Neuronal stem cell (in vitro differentiated cells): ENCODE measurements at regions not wholly inside any gene's neighbourhood (a gene's known extent, or its start where the extent isn't known, plus 50 kb on each side); places are given as distances from the start of the nearest gene placed in this dataset.
A peak's percentile ranks its signal among the peaks of the same experiment; 100 is the strongest.

ENCODE experiments used
- DNase-seq: peaks from one replicate; pipeline ENCODE4 v3.0.0-alpha.2; 2013; ENCODE audit warnings: low spot score
- H2AFZ ChIP-seq: one replicate; pipeline ENCODE4 v1.6.1; 2013; ENCODE audit warnings: mild to moderate bottlenecking, low read length, inconsistent platforms
- H2AK5ac ChIP-seq: 2 replicates; pipeline ENCODE4 v1.6.1; 2013; ENCODE audit warnings: low read depth, mild to moderate bottlenecking, inconsistent platforms, low read length, moderate library complexity, mixed read lengths
- H2BK120ac ChIP-seq: 2 replicates; pipeline ENCODE4 v1.6.1; 2013; ENCODE audit warnings: low read depth, mild to moderate bottlenecking, inconsistent platforms, low read length, moderate library complexity, mixed read lengths
- H2BK12ac ChIP-seq: one replicate; pipeline ENCODE4 v1.6.1; 2013; ENCODE audit warnings: low read length, inconsistent platforms
- H2BK15ac ChIP-seq: 2 replicates; pipeline ENCODE4 v1.6.1; 2013; ENCODE audit warnings: mild to moderate bottlenecking, low read length, inconsistent platforms, mixed read lengths
- H2BK5ac ChIP-seq: one replicate; pipeline ENCODE4 v1.6.1; 2013; ENCODE audit warnings: inconsistent platforms, mild to moderate bottlenecking, low read length, moderate library complexity
- H3K14ac ChIP-seq: one replicate; pipeline ENCODE4 v1.6.1; 2013; ENCODE audit warnings: low read length, inconsistent platforms
- H3K18ac ChIP-seq: 2 replicates; pipeline ENCODE4 v1.6.1; 2013; ENCODE audit warnings: low read length, inconsistent platforms
- H3K23ac ChIP-seq: 2 replicates; pipeline ENCODE4 v1.6.1; 2013; ENCODE audit warnings: low read depth, mild to moderate bottlenecking, mixed read lengths, low read length, inconsistent platforms; ENCODE audit not compliant: poor library complexity
- H3K27ac ChIP-seq: replicated peaks from 3 replicates; pipeline ENCODE4 v1.5.1; 2013; ENCODE audit warnings: low read length, inconsistent platforms
- H3K27me3 ChIP-seq, 3 experiments: 2 replicates each; pipeline ENCODE4 v1.6.1; 2013; ENCODE audit warnings: low read length in 3 of 3, mild to moderate bottlenecking in 2 of 3, inconsistent platforms in 1 of 3, low read depth in 1 of 3, mixed read lengths in 1 of 3, moderate library complexity in 1 of 3; ENCODE audit not compliant: control insufficient read depth in 3 of 3, insufficient read depth in 3 of 3
- H3K36me3 ChIP-seq, 2 donors: replicated peaks in 1 of 2; 2 replicates each; pipeline ENCODE4 v1.6.1; 2013; ENCODE audit warnings: low read length in 2 of 2; ENCODE audit not compliant: control insufficient read depth in 2 of 2, insufficient read depth in 2 of 2
- H3K4ac ChIP-seq: 2 replicates; pipeline ENCODE4 v1.6.1; 2013; ENCODE audit warnings: inconsistent platforms, mild to moderate bottlenecking, low read length, moderate library complexity
- H3K4me1 ChIP-seq, 2 donors: 1 replicate in 1 of 2; 2 replicates in 1 of 2; pipeline ENCODE4 v1.6.1; 2013; ENCODE audit warnings: low read length in 2 of 2, low read depth in 1 of 2; ENCODE audit not compliant: control insufficient read depth in 2 of 2, insufficient read depth in 1 of 2
- H3K4me2 ChIP-seq: one replicate; pipeline ENCODE4 v1.6.1; 2013; ENCODE audit warnings: mild to moderate bottlenecking, low read length, inconsistent platforms; ENCODE audit not compliant: insufficient read depth, poor library complexity, severe bottlenecking
- H3K4me3 ChIP-seq, 2 donors: 2 replicates each; pipeline ENCODE4 v1.5.1; 2013; ENCODE audit warnings: low read length in 2 of 2, mild to moderate bottlenecking in 2 of 2, inconsistent platforms in 1 of 2, moderate library complexity in 1 of 2
- H3K79me1 ChIP-seq: one replicate; pipeline ENCODE4 v1.6.1; 2013; ENCODE audit warnings: low read depth, mild to moderate bottlenecking, inconsistent platforms, low read length, moderate library complexity
- H3K9ac ChIP-seq: one replicate; pipeline ENCODE4 v1.6.1; 2013; ENCODE audit warnings: mild to moderate bottlenecking, low read depth, low read length, inconsistent platforms; ENCODE audit not compliant: poor library complexity
- H3K9me3 ChIP-seq, 2 donors: replicated peaks in 1 of 2; 2 replicates each; pipeline versions ENCODE3 to v1.6.1; 2013; ENCODE audit warnings: low read length in 2 of 2, mild to moderate bottlenecking in 2 of 2, inconsistent platforms in 1 of 2, low read depth in 1 of 2, mixed read lengths in 1 of 2, moderate library complexity in 1 of 2; ENCODE audit not compliant: control insufficient read depth in 2 of 2, insufficient read depth in 1 of 2
- H4K8ac ChIP-seq: one replicate; pipeline ENCODE4 v1.6.1; 2013; ENCODE audit warnings: low read depth, mild to moderate bottlenecking, inconsistent platforms, low read length, moderate library complexity
- H4K91ac ChIP-seq: one replicate; pipeline ENCODE4 v1.6.1; 2013; ENCODE audit warnings: low read length, low read depth, mild to moderate bottlenecking, inconsistent platforms; ENCODE audit not compliant: poor library complexity
- WGBS, 2 donors: extraction: QIAGEN DNeasy Blood & Tissue Kit; methylation state at CpG; one replicate each; pipeline ENCODE4 v1.1.7; 2013; ENCODE audit warnings: missing lambda C conversion rate in 2 of 2, mixed read lengths in 1 of 2; ENCODE audit not compliant: insufficient read length in 2 of 2, insufficient replicate concordance in 1 of 2; ENCODE audit errors: extremely low coverage in 2 of 2; 5-methylcytosine and 5-hydroxymethylcytosine counted together

DNA sequence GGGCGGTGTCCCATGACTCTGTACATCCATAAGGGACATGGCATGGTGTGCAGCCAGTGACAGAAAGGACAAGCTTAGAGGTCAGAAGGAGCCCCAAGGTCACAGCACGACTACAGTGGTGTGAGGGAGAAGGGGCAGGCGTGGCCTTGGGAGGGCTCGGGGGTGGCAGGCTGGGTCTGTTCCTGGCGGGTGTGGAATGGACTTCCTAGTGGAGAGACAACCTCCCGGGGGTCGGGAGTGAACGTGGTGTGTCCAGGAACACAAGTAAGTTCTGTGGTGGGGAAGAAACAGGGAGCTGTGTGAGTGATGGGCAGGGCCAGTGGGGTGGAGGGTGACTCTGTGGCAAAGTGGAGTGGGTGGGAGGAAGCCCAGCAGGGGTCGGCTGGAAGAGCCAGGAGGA, 279.3 kb downstream of the TEX29 start:
- WGBS, 2 donors = no CpG with 5 or more reads among the region's 9 CpGs
- Histone ChIP-seq H2BK5ac (no peak overlapping the region), H3K27me3 (no peaks in the 10 kb centered on the region), H4K91ac (no peak overlapping the region), H2AFZ (no peak overlapping the region), H3K27ac (no peak overlapping the region), H3K18ac (peak overlapping the region; percentile 39), H2AK5ac (no peak overlapping the region), H3K36me3 (no peaks in the 10 kb centered on the region), H3K4me1 (peaks cover 9 to 18% of the 10 kb centered on the region in 2 donors), H3K4me3 (no peak overlapping the region), H3K9me3 (peaks cover 2 to 3% of the 10 kb centered on the region in 2 donors), H2BK12ac (no peak overlapping the region), H3K79me1 (peaks cover 2% of the 10 kb centered on the region), H3K23ac (no peak overlapping the region), H4K8ac (no peak overlapping the region), H2BK120ac (no peak overlapping the region), H3K14ac (no peak overlapping the region), H3K9ac (no peak overlapping the region), H3K4ac (no peak overlapping the region), H2BK15ac (no peak overlapping the region), H3K4me2 (no peak overlapping the region)
- no peak for DNase-seq

DNA sequence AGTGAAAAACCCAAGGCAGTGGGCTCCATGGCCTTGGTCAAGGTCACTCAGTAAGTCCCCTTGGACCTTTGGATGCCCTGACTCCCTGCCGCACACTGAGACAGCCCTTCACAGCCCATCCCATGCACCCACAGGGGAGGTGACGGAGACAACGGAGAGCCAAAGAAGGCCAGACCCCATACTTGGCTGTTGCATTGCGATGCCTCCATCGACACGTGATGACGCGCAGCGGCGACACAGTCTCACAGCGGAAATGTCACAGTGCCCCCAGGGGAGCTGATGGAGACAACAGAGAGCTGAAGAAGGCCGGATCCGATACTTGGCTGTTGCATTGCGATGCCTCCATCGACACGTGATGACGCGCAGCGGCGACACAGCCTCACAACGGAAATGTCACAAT, 282.4 kb downstream of the TEX29 start:
- Histone ChIP-seq H4K8ac (no peak overlapping the region), H2BK12ac (no peak overlapping the region), H3K4me3 (no peak overlapping the region), H2AK5ac (peak overlapping the region; percentile 64), H3K9me3 (peaks cover 0 to 2% of the 10 kb centered on the region in 2 donors), H3K36me3 (no peaks in the 10 kb centered on the region), H3K23ac (no peak overlapping the region), H3K4me2 (no peak overlapping the region), H3K18ac (peak overlapping the region; percentile 85), H2BK120ac (no peak overlapping the region), H3K4ac (no peak overlapping the region), H3K27ac (no peak overlapping the region), H2AFZ (no peak overlapping the region), H3K14ac (peak overlapping the region; percentile 32), H3K4me1 (peaks cover 5% of the 10 kb centered on the region in 2 donors), H3K27me3 (no peaks in the 10 kb centered on the region), H2BK15ac (peak overlapping the region; percentile 54), H3K9ac (no peak overlapping the region), H2BK5ac (peak overlapping the region; percentile 21), H4K91ac (no peak overlapping the region), H3K79me1 (peaks cover 2% of the 10 kb centered on the region)
- no CpG with 5 or more reads among the region's 21 CpGs for WGBS, 2 donors
- no peak for DNase-seq

DNA sequence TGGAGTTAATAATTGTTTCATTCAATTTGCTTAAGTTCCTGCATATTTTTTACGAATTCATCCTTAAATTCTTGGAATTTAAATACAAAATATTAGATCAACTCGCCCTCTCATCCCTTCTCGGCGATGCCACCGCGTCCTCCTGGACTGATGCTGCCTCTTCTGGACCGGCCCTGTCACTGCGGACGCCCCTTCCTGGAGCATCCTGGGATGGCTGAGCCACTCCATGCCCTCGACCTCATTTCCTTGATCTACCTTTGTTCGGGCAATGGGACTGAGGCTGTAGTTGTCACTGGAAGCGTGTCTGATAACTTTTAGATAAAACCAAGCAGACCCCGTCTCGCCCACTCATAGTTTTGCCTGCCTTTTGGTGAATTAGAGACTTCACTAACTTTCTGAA, 283.7 kb downstream of the TEX29 start:
- no peak overlapping the region for H4K8ac ChIP-seq
- H3K18ac ChIP-seq = no peak overlapping the region
- no peak overlapping the region for H3K23ac ChIP-seq
- no peak overlapping the region for H3K27ac ChIP-seq
- no peak overlapping the region for H3K4ac ChIP-seq
- no peak overlapping the region for H2BK15ac ChIP-seq
- H2BK12ac ChIP-seq = no peak overlapping the region
- no peak overlapping the region for H3K14ac ChIP-seq
- no peak overlapping the region for H3K4me3 ChIP-seq
- peaks cover under 1 to 4% of the 10 kb centered on the region in 2 donors for H3K4me1 ChIP-seq
- H3K9me3 ChIP-seq = peaks cover 0 to 2% of the 10 kb centered on the region in 2 donors
- peak overlapping the region; percentile 17 for H2AFZ ChIP-seq
- H2BK5ac ChIP-seq = no peak overlapping the region
- no peak for DNase-seq
- peaks cover 2% of the 10 kb centered on the region for H3K79me1 ChIP-seq
- H3K9ac ChIP-seq = no peak overlapping the region
- H3K27me3 ChIP-seq = no peaks in the 10 kb centered on the region
- no peak overlapping the region for H2AK5ac ChIP-seq
- no peak overlapping the region for H2BK120ac ChIP-seq
- H4K91ac ChIP-seq = no peak overlapping the region
- no peaks in the 10 kb centered on the region for H3K36me3 ChIP-seq
- H3K4me2 ChIP-seq = no peak overlapping the region
- WGBS, 2 donors = no CpG with 5 or more reads among the region's 14 CpGs

DNA sequence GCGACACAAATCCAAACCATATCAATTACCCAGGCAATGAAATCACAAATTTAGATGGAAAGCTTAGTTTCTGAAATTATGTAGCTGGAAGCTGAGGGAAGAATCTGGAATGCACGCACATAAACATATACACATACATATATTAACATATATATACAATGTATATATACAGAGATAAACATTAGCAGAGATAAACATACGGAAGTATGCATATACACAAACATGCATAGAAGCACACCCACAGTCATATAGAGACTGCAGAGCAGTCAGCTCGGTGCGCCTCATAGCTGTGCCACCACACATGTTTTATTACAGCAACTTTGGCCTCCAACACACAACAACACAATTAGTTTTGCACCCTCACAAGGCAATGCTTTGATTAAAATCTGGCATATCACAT, 288.1 kb downstream of the TEX29 start:
- Histone ChIP-seq H3K36me3 (no peaks in the 10 kb centered on the region), H3K79me1 (no peaks in the 10 kb centered on the region), H2BK12ac (no peak overlapping the region), H4K91ac (no peak overlapping the region), H3K18ac (no peak overlapping the region), H2BK15ac (no peak overlapping the region), H3K4me3 (no peak overlapping the region), H4K8ac (no peak overlapping the region), H3K9ac (no peak overlapping the region), H3K4me1 (no peaks in the 10 kb centered on the region), H3K14ac (no peak overlapping the region), H3K4ac (no peak overlapping the region), H3K23ac (no peak overlapping the region), H2BK120ac (no peak overlapping the region), H3K4me2 (no peak overlapping the region), H2AFZ (no peak overlapping the region), H2BK5ac (no peak overlapping the region), H2AK5ac (no peak overlapping the region), H3K27ac (no peak overlapping the region), H3K27me3 (no peaks in the 10 kb centered on the region), H3K9me3 (no peaks in the 10 kb centered on the region)
- no CpG with 5 or more reads among the region's 5 CpGs for WGBS, 2 donors
- DNase-seq = no peak
